ENCODE measurements at regions not wholly inside any gene's neighbourhood (a gene's known extent, or its start where the extent isn't known, plus 50 kb on each side); places are given as distances from the start of the nearest gene placed in this dataset.
"Not testable (repeated sequence)": the region's sequence is repeated elsewhere in the genome, so short reads cannot be mapped to it uniquely, and the experiment has no call there.

GRCh38 chr14:54258382-54258781 is 138.4 kb upstream of the CDKN3 start:
- no peak for ATAC-seq

- ATAC-seq = no peak
Measured at GRCh38 chr14:54259821-54260220, 137.0 kb upstream of the CDKN3 start.

GRCh38 chr14:54261283-54261682 is 135.5 kb upstream of the CDKN3 start:
- no peak for ATAC-seq

- not testable (repeated sequence) for ATAC-seq
Measured at GRCh38 chr14:54266616-54267015, 130.2 kb upstream of the CDKN3 start.

GRCh38 chr14:54267172-54267571 is 129.6 kb upstream of the CDKN3 start:
- no peak for ATAC-seq

- ATAC-seq = no peak
Measured at GRCh38 chr14:54275997-54276725, 120.6 kb upstream of the CDKN3 start.

GRCh38 chr14:54278087-54278486 is 118.7 kb upstream of the CDKN3 start:
- no peak for ATAC-seq

- ATAC-seq = no peak
Measured at GRCh38 chr14:54278665-54279295, 118.0 kb upstream of the CDKN3 start.

- no peak for ATAC-seq
Measured at GRCh38 chr14:54282849-54283248, 114.0 kb upstream of the CDKN3 start.

GRCh38 chr14:54285030-54285429 is 111.8 kb upstream of the CDKN3 start:
- no peak for ATAC-seq

- no peak for ATAC-seq
Measured at GRCh38 chr14:54291491-54292191, 105.2 kb upstream of the CDKN3 start.

GRCh38 chr14:54294802-54295201 is 102.0 kb upstream of the CDKN3 start:
- ATAC-seq = no peak

- ATAC-seq = no peak
Measured at GRCh38 chr14:54299410-54300363, 97.1 kb upstream of the CDKN3 start.

- ATAC-seq = no peak
Measured at GRCh38 chr14:54300881-54301280, 95.9 kb upstream of the CDKN3 start.

GRCh38 chr14:54301359-54301758 is 95.4 kb upstream of the CDKN3 start:
- ATAC-seq = no peak

- ATAC-seq = no peak
Measured at GRCh38 chr14:54306806-54307205, 90.0 kb upstream of the CDKN3 start.

GRCh38 chr14:54309615-54310014 is 87.2 kb upstream of the CDKN3 start:
- no peak for ATAC-seq

GRCh38 chr14:54310151-54310850 is 86.5 kb upstream of the CDKN3 start:
- ATAC-seq = peak; percentile 77

GRCh38 chr14:54310851-54311228 is 86.0 kb upstream of the CDKN3 start:
- ATAC-seq = no peak

- peak; percentile 88 for ATAC-seq
Measured at GRCh38 chr14:54312166-54312801, 84.5 kb upstream of the CDKN3 start.

GRCh38 chr14:54314365-54315104 is 82.3 kb upstream of the CDKN3 start:
- no peak for ATAC-seq

All from esophagus mucosa (tissue), 1 donor.